GM23338 (cell line): ENCODE measurements at regions not wholly inside any gene's neighbourhood (a gene's known extent, or its start where the extent isn't known, plus 50 kb on each side); places are given as distances from the start of the nearest gene placed in this dataset.

ENCODE experiments used
- ATAC-seq: fragments of 200-7000 bp; cut with Tn5 transposase; 3 replicates; pipeline ENCODE4 v1.9.1; 2020
- DNase-seq: peaks from one replicate; pipeline ENCODE4 v3.0.0-alpha.2; 2015; ENCODE audit warnings: low spot score
- H2AFZ ChIP-seq: fragments of 200-600 bp; sonication (generic); 2 replicates; pipeline ENCODE4 v1.8.0; 2016; ENCODE audit warnings: antibody characterized with exemption, mild to moderate bottlenecking, moderate library complexity
- H3F3A ChIP-seq: fragments of 200-600 bp; sonication (generic); replicated peaks from 2 replicates; pipeline ENCODE4 v1.8.0; 2017; ENCODE audit warnings: antibody characterized with exemption, mixed run types, low read depth
- H3K27ac ChIP-seq: fragments of 200-600 bp; sonication (generic); 2 replicates; pipeline ENCODE4 v1.6.1; 2016; ENCODE audit warnings: low read depth
- H3K27me3 ChIP-seq: fragments of 200-600 bp; sonication (generic); 2 replicates; pipeline ENCODE4 v1.8.0; 2016; ENCODE audit warnings: mild to moderate bottlenecking, mixed run types, moderate library complexity; ENCODE audit not compliant: insufficient read depth
- H3K36me3 ChIP-seq: fragments of 200-600 bp; sonication (generic); 2 replicates; pipeline ENCODE4 v1.8.0; 2016; ENCODE audit warnings: mild to moderate bottlenecking; ENCODE audit not compliant: insufficient read depth
- H3K4me1 ChIP-seq: fragments of 200-600 bp; sonication (generic); 2 replicates; pipeline ENCODE4 v1.8.0; 2016; ENCODE audit warnings: mild to moderate bottlenecking, moderate library complexity; ENCODE audit not compliant: insufficient read depth
- H3K4me2 ChIP-seq: fragments of 200-600 bp; sonication (generic); 2 replicates; pipeline ENCODE4 v1.7.1; 2017; ENCODE audit warnings: mixed run types
- H3K4me3 ChIP-seq: fragments of 200-600 bp; sonication (generic); 2 replicates; pipeline ENCODE4 v1.6.1; 2016; ENCODE audit warnings: mixed run types
- H3K79me2 ChIP-seq: fragments of 200-600 bp; sonication (generic); replicated peaks from 2 replicates; pipeline ENCODE4 v1.8.0; 2017; ENCODE audit warnings: mild to moderate bottlenecking; ENCODE audit not compliant: insufficient read depth
- H3K9me2 ChIP-seq: fragments of 200-600 bp; sonication (generic); 2 replicates; pipeline ENCODE4 v1.8.0; 2017; ENCODE audit not compliant: insufficient read depth
- H4K20me1 ChIP-seq: fragments of 200-600 bp; sonication (generic); replicated peaks from 2 replicates; pipeline ENCODE4 v1.8.0; 2017; ENCODE audit warnings: mild to moderate bottlenecking; ENCODE audit not compliant: insufficient read depth
- H3K27ac Mint-ChIP-seq: 2 replicates; pipeline ENCODE4 v1.8.0; 2020; ENCODE audit warnings: inconsistent platforms, mild to moderate bottlenecking, moderate library complexity, mixed read lengths
- H3K27me3 Mint-ChIP-seq: 3 replicates; pipeline ENCODE4 v1.8.0; 2022; ENCODE audit warnings: low read depth, mild to moderate bottlenecking, moderate library complexity, mixed read lengths, inconsistent platforms; ENCODE audit not compliant: insufficient read depth, poor library complexity
- H3K36me3 Mint-ChIP-seq: 3 replicates; pipeline ENCODE4 v1.8.0; 2021; ENCODE audit warnings: low read depth, mild to moderate bottlenecking, inconsistent platforms, moderate library complexity, mixed read lengths
- H3K4me1 Mint-ChIP-seq: 3 replicates; pipeline ENCODE4 v1.8.0; 2020; ENCODE audit warnings: mild to moderate bottlenecking, inconsistent platforms, mixed read lengths
- H3K4me3 Mint-ChIP-seq: 3 replicates; pipeline ENCODE4 v1.8.0; 2021; ENCODE audit warnings: moderate library complexity, mild to moderate bottlenecking, inconsistent platforms, mixed read lengths
- H3K9me3 Mint-ChIP-seq: 3 replicates; pipeline ENCODE4 v1.8.0; 2020; ENCODE audit warnings: moderate library complexity, mild to moderate bottlenecking, inconsistent platforms, mixed read lengths
- EZH2 ChIP-seq: fragments of 200-600 bp; sonication (generic); IDR thresholded peaks from one replicate; pipeline ENCODE4 v1.8.0; 2017; ENCODE audit warnings: antibody characterized with exemption, mild to moderate bottlenecking, low read depth; ENCODE audit not compliant: unreplicated experiment
- EZH2phosphoT487 ChIP-seq: fragments of 200-600 bp; sonication (generic); IDR thresholded peaks from one replicate; pipeline ENCODE4 v1.8.1; 2018; ENCODE audit warnings: antibody characterized with exemption; ENCODE audit not compliant: unreplicated experiment
- STAT1 ChIP-seq: IDR thresholded peaks from one replicate; pipeline ENCODE4 v1.6.1; 2016; ENCODE audit warnings: antibody characterized with exemption; ENCODE audit not compliant: unreplicated experiment
- ZNF114 ChIP-seq: fragments of 250-450 bp; sonication (Bioruptor Pico); IDR thresholded peaks from 2 replicates; pipeline ENCODE4 v1.5.0; 2020; ENCODE audit warnings: mild to moderate bottlenecking, moderate library complexity
- ZNF331 ChIP-seq: fragments of 250-450 bp; sonication (Bioruptor Pico); IDR thresholded peaks from 2 replicates; pipeline ENCODE4 v1.5.0; 2020; ENCODE audit warnings: low read depth, mild to moderate bottlenecking, moderate library complexity
- TF ChIP-seq, protein P1 (sequence below), 2 experiments: fragments of 200-600 bp in 1 of 2; sonication (generic) in 1 of 2; conservative IDR thresholded peaks; 2 replicates each; pipeline versions ENCODE4 v1.5.1 to v1.6.1; 2016 to 2017; ENCODE audit warnings: antibody characterized with exemption in 2 of 2, low read depth in 2 of 2, mild to moderate bottlenecking in 2 of 2, moderate library complexity in 1 of 2
- TF ChIP-seq, protein P2 (sequence below): IDR thresholded peaks from one replicate; pipeline ENCODE4 v1.6.1; 2018; ENCODE audit warnings: antibody characterized with exemption; ENCODE audit not compliant: unreplicated experiment

DNA sequence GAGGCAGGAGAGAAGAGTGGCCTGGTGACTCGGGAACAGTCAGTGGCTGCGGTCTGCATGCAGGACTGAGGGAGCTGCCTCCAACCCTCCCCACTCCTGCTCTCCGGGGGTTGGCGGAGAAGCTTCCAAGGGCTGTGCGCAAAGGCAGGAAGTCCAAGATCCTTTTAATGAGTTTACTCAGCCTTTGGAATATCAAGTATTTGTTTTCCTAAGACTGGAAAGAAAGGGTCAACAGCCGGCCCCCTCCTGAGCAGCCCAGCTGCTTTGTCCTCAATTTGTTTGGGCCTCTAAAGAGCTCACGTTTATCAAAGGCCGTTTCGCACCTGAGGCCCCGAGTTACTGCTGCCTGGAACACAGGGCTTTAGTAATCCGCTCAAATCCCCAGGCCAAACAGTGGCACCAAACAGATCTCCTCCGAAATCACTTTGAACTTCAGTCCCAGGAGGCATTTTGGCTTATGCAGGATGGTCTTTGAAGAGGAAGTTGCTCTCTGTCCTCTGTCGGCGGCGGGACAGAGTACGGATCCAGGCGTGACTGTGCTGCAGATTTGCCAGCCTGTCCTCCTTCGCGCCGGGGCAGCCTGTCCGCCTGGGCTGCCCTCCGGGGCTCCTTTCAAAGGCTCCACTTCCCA, 117.2 kb upstream of the FZD10 start (continued):
- TF ChIP-seq ZNF114 (no peak), EZH2 (no peak), STAT1 (no peak), ZNF331 (CRISPR knock-in tag) (no peak)
- TF ChIP-seq, protein P1, sequence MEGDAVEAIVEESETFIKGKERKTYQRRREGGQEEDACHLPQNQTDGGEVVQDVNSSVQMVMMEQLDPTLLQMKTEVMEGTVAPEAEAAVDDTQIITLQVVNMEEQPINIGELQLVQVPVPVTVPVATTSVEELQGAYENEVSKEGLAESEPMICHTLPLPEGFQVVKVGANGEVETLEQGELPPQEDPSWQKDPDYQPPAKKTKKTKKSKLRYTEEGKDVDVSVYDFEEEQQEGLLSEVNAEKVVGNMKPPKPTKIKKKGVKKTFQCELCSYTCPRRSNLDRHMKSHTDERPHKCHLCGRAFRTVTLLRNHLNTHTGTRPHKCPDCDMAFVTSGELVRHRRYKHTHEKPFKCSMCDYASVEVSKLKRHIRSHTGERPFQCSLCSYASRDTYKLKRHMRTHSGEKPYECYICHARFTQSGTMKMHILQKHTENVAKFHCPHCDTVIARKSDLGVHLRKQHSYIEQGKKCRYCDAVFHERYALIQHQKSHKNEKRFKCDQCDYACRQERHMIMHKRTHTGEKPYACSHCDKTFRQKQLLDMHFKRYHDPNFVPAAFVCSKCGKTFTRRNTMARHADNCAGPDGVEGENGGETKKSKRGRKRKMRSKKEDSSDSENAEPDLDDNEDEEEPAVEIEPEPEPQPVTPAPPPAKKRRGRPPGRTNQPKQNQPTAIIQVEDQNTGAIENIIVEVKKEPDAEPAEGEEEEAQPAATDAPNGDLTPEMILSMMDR (conservative IDR thresholded peaks at IDR 0.05; ENCODE audit: low read depth in 2 of 2), result no peak
- TF ChIP-seq, protein P2, sequence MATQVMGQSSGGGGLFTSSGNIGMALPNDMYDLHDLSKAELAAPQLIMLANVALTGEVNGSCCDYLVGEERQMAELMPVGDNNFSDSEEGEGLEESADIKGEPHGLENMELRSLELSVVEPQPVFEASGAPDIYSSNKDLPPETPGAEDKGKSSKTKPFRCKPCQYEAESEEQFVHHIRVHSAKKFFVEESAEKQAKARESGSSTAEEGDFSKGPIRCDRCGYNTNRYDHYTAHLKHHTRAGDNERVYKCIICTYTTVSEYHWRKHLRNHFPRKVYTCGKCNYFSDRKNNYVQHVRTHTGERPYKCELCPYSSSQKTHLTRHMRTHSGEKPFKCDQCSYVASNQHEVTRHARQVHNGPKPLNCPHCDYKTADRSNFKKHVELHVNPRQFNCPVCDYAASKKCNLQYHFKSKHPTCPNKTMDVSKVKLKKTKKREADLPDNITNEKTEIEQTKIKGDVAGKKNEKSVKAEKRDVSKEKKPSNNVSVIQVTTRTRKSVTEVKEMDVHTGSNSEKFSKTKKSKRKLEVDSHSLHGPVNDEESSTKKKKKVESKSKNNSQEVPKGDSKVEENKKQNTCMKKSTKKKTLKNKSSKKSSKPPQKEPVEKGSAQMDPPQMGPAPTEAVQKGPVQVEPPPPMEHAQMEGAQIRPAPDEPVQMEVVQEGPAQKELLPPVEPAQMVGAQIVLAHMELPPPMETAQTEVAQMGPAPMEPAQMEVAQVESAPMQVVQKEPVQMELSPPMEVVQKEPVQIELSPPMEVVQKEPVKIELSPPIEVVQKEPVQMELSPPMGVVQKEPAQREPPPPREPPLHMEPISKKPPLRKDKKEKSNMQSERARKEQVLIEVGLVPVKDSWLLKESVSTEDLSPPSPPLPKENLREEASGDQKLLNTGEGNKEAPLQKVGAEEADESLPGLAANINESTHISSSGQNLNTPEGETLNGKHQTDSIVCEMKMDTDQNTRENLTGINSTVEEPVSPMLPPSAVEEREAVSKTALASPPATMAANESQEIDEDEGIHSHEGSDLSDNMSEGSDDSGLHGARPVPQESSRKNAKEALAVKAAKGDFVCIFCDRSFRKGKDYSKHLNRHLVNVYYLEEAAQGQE, result no peak

DNA sequence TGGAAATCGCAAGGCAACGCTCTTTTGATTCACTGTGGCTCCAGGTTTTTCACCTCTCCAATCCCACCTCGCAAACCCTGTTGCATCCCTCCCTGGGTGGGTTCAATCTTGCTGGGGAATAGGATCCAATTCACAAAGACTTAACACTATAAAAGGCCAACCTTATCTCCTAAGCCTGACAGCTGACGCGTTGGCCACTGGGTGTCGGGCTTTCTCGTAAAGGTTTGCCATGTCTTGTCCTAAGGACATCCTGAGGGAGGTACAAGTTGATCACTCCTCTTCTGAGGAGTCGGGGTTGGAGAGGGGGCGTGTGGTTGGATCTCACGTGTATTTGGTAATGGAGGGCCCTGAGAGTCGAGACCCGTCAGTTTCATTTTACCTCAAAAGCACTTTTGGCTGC, 112.6 kb upstream of the FZD10 start:
- H3K27me3 ChIP-seq, result peaks cover 28% of the 10 kb centered on the region
- no peaks in the 10 kb centered on the region for H3K4me1 Mint-ChIP-seq
- no peak for DNase-seq
- H3K27ac ChIP-seq, result no peak overlapping the region
- H3K4me1 ChIP-seq, result no peaks in the 10 kb centered on the region; the same call in 1 of the 2 replicates
- H3K27ac Mint-ChIP-seq, result no peak overlapping the region
- no peak for ATAC-seq
- no peak overlapping the region for H3K4me3 Mint-ChIP-seq
- no peak overlapping the region for H3K4me3 ChIP-seq
- peaks cover 8% of the 10 kb centered on the region for H3K27me3 Mint-ChIP-seq
- H4K20me1 ChIP-seq, result no peaks in the 10 kb centered on the region
- TF ChIP-seq EZH2phosphoT487, result no peak
- TF ChIP-seq, protein P1 (conservative IDR thresholded peaks at IDR 0.05; ENCODE audit: low read depth in 2 of 2), result peak; percentile 28 to 43; a peak in 3 of 4 replicates
- no peaks in the 10 kb centered on the region for H3K36me3 ChIP-seq
- H3K79me2 ChIP-seq, result no peaks in the 10 kb centered on the region
- H3K36me3 Mint-ChIP-seq, result peaks cover 68% of the 10 kb centered on the region
- H3K9me3 Mint-ChIP-seq, result peaks cover 100% of the 10 kb centered on the region
- H3K9me2 ChIP-seq, result no peaks in the 10 kb centered on the region
- no peak overlapping the region for H2AFZ ChIP-seq
- H3K4me2 ChIP-seq, result no peak overlapping the region
- H3F3A ChIP-seq, result 0 out of 2 replicates have a peak, but pooled peaks cover 2% of the 10 kb centered on the region
